ENCODE measurements at regions not wholly inside any gene's neighbourhood (a gene's known extent, or its start where the extent isn't known, plus 50 kb on each side); places are given as distances from the start of the nearest gene placed in this dataset.

GRCh38 chr3:148082506-148083280, 615.0 kb upstream of the AGTR1 start:
- ATAC-seq (ENCODE audit: poor library complexity) (no peak), DNase-seq (no peak)
- intact Hi-C loops (cut with DNase I) = no loop called here

GRCh38 chr3:148083526-148084182, 614.0 kb upstream of the AGTR1 start:
- DNase-seq (no peak), ATAC-seq (ENCODE audit: poor library complexity) (no peak)
- intact Hi-C loops (cut with DNase I) = no loop called here

GRCh38 chr3:148084931-148085330, 612.8 kb upstream of the AGTR1 start:
- DNase-seq = no peak
- ATAC-seq (ENCODE audit: poor library complexity) = no peak
- intact Hi-C loops (cut with DNase I) = no loop called here

- intact Hi-C loops (cut with DNase I) = no loop called here
- DNase-seq = no peak
- ATAC-seq (ENCODE audit: poor library complexity) = no peak
These were observed 609.9 kb upstream of the AGTR1 start for GRCh38 chr3:148087601-148088371.

GRCh38 chr3:148089171-148089570, 608.5 kb upstream of the AGTR1 start:
- intact Hi-C loops (cut with DNase I) = no loop called here
- DNase-seq (no peak), ATAC-seq (ENCODE audit: poor library complexity) (no peak)

GRCh38 chr3:148090156-148090555, 607.5 kb upstream of the AGTR1 start:
- DNase-seq = no peak
- intact Hi-C loops (cut with DNase I) = no loop called here

GRCh38 chr3:148092624-148093347, 604.9 kb upstream of the AGTR1 start:
- ATAC-seq (ENCODE audit: poor library complexity) = no peak
- intact Hi-C loops (cut with DNase I) = no loop called here
- DNase-seq = no peak

More at GRCh38 chr3:148090156-148090555, 607.5 kb upstream of the AGTR1 start:
- no peak for ATAC-seq (ENCODE audit: poor library complexity)

GRCh38 chr3:148093753-148094152, 604.0 kb upstream of the AGTR1 start:
- no peak for ATAC-seq (ENCODE audit: poor library complexity)
- no peak for DNase-seq
- intact Hi-C loops (cut with DNase I) = no loop called here

- intact Hi-C loops (cut with DNase I) = no loop called here
- ATAC-seq (ENCODE audit: poor library complexity) (no peak), DNase-seq (no peak)
These were observed 601.7 kb upstream of the AGTR1 start for GRCh38 chr3:148095962-148096361.

GRCh38 chr3:148100476-148100875, 597.2 kb upstream of the AGTR1 start:
- intact Hi-C loops (cut with DNase I) = no loop called here
- DNase-seq (no peak), ATAC-seq (ENCODE audit: poor library complexity) (no peak)

GRCh38 chr3:148101061-148101460, 596.6 kb upstream of the AGTR1 start:
- DNase-seq (no peak), ATAC-seq (ENCODE audit: poor library complexity) (no peak)
- intact Hi-C loops (cut with DNase I) = no loop called here

- intact Hi-C loops (cut with DNase I) = no loop called here
- ATAC-seq (ENCODE audit: poor library complexity) (no peak), DNase-seq (no peak)
These were observed 595.5 kb upstream of the AGTR1 start for GRCh38 chr3:148102156-148102555.

GRCh38 chr3:148106062-148106461, 591.6 kb upstream of the AGTR1 start:
- intact Hi-C loops (cut with DNase I) = no loop called here
- ATAC-seq (ENCODE audit: poor library complexity) = no peak
- no peak for DNase-seq

GRCh38 chr3:148126956-148127355, 570.7 kb upstream of the AGTR1 start:
- ATAC-seq (ENCODE audit: poor library complexity) (no peak), DNase-seq (no peak)
- intact Hi-C loops (cut with DNase I) = no loop called here

- ATAC-seq (ENCODE audit: poor library complexity) (no peak), DNase-seq (no peak)
- intact Hi-C loops (cut with DNase I) = no loop called here
These were observed 569.6 kb upstream of the AGTR1 start for GRCh38 chr3:148128136-148128535.

GRCh38 chr3:148131990-148132638, 565.6 kb upstream of the AGTR1 start:
- ATAC-seq (ENCODE audit: poor library complexity) = no peak
- intact Hi-C loops (cut with DNase I) = no loop called here
- DNase-seq = no peak

GRCh38 chr3:148136816-148137215, 560.9 kb upstream of the AGTR1 start:
- ATAC-seq (ENCODE audit: poor library complexity) = no peak
- intact Hi-C loops (cut with DNase I) = no loop called here

GRCh38 chr3:148146241-148146640, 551.5 kb upstream of the AGTR1 start:
- intact Hi-C loops (cut with DNase I) = no loop called here
- no peak for ATAC-seq (ENCODE audit: poor library complexity)
- DNase-seq = no peak

More at GRCh38 chr3:148136816-148137215, 560.9 kb upstream of the AGTR1 start:
- no peak for DNase-seq
